DOHH2 (cell line): ENCODE measurements at regions not wholly inside any gene's neighbourhood (a gene's known extent, or its start where the extent isn't known, plus 50 kb on each side); places are given as distances from the start of the nearest gene placed in this dataset.

Source experiments
- CTCF ChIP-seq: fragments of 200-600 bp; sonication (generic); IDR thresholded peaks from one replicate; pipeline ENCODE4 v1.5.1; 2014; ENCODE audit warnings: antibody characterized with exemption, mild to moderate bottlenecking, low read depth, low read length; ENCODE audit not compliant: poor library complexity, severe bottlenecking
- EZH2phosphoT487 ChIP-seq: fragments of 200-600 bp; sonication (generic); IDR thresholded peaks from 2 replicates; pipeline ENCODE4 v1.6.1; 2017; ENCODE audit warnings: borderline replicate concordance, mild to moderate bottlenecking, antibody characterized with exemption, low read length, moderate library complexity, mixed read lengths

GRCh38 chr2:67560771-67561456 is 163.8 kb downstream of the ETAA1 start:
- no peak for TF ChIP-seq CTCF
- no peak for TF ChIP-seq EZH2phosphoT487
